ENCODE measurements at regions not wholly inside any gene's neighbourhood (a gene's known extent, or its start where the extent isn't known, plus 50 kb on each side); places are given as distances from the start of the nearest gene placed in this dataset.

GRCh38 chr22:22359465-22359864 is 114.9 kb downstream of the VPREB1 start:
- Histone ChIP-seq H3K27me3 (ENCODE audit: control insufficient read depth, insufficient read depth, low read length) (peaks cover 4% of the 10 kb centered on the region), H3K36me3 (ENCODE audit: control insufficient read depth, insufficient read depth, low read length) (no peaks in the 10 kb centered on the region), H3K4me1 (ENCODE audit: control insufficient read depth, insufficient read depth, low read length) (peaks cover 9% of the 10 kb centered on the region), H3K27ac (ENCODE audit: low read length) (no peak overlapping the region), H3K4me3 (ENCODE audit: low read length) (no peak overlapping the region), H3K9me3 (ENCODE audit: control insufficient read depth, insufficient read depth, low read length) (no peaks in the 10 kb centered on the region)
- 85% methylated on average over 2 of the region's 2 CpGs for WGBS (ENCODE audit: insufficient coverage)
- no peak for TF ChIP-seq CTCF (IDR thresholded peaks at IDR 0.05)
- Mint-ChIP-seq H3K27me3 (ENCODE audit: low read depth in 2 of 2) (peaks cover 26 to 28% of the 10 kb centered on the region in 2 donors), H3K9me3 (no peaks in the 10 kb centered on the region), H3K4me3 (no peak overlapping the region), H3K36me3 (no peaks in the 10 kb centered on the region), H3K27ac (no peak overlapping the region), H3K4me1 (peaks cover 5 to 6% of the 10 kb centered on the region in 2 donors)
- intact Hi-C loops (cut with micrococcal nuclease), result no loop called here
- ATAC-seq, result no peak
- DNase-seq, result no peak

GRCh38 chr22:22360014-22360413 is 115.4 kb downstream of the VPREB1 start:
- no peak for TF ChIP-seq CTCF (IDR thresholded peaks at IDR 0.05)
- H3K36me3 Mint-ChIP-seq, result no peaks in the 10 kb centered on the region
- Histone ChIP-seq H3K4me3 (ENCODE audit: low read length) (no peak overlapping the region), H3K36me3 (ENCODE audit: control insufficient read depth, insufficient read depth, low read length) (no peaks in the 10 kb centered on the region), H3K27ac (ENCODE audit: low read length) (no peak overlapping the region), H3K9me3 (ENCODE audit: control insufficient read depth, insufficient read depth, low read length) (no peaks in the 10 kb centered on the region), H3K4me1 (ENCODE audit: control insufficient read depth, insufficient read depth, low read length) (peaks cover 9% of the 10 kb centered on the region), H3K27me3 (ENCODE audit: control insufficient read depth, insufficient read depth, low read length) (peaks cover 4% of the 10 kb centered on the region)
- H3K9me3 Mint-ChIP-seq, result no peaks in the 10 kb centered on the region
- H3K4me3 Mint-ChIP-seq, result no peak overlapping the region
- no peak for DNase-seq
- H3K27me3 Mint-ChIP-seq (ENCODE audit: low read depth in 2 of 2), result peaks cover 20 to 24% of the 10 kb centered on the region in 2 donors
- ATAC-seq, result no peak
- 100% methylated on average over 1 of the region's 2 CpGs for WGBS (ENCODE audit: insufficient coverage)
- H3K4me1 Mint-ChIP-seq, result peaks cover 5 to 6% of the 10 kb centered on the region in 2 donors
- intact Hi-C loops (cut with micrococcal nuclease), result no loop called here
- no peak overlapping the region for H3K27ac Mint-ChIP-seq

- Mint-ChIP-seq H3K27me3 (ENCODE audit: low read depth in 2 of 2) (peaks cover 22 to 24% of the 10 kb centered on the region in 2 donors), H3K9me3 (no peaks in the 10 kb centered on the region), H3K36me3 (no peaks in the 10 kb centered on the region), H3K4me3 (no peak overlapping the region), H3K27ac (no peak overlapping the region), H3K4me1 (peaks cover 0 to under 1% of the 10 kb centered on the region in 2 donors)
- intact Hi-C loops (cut with micrococcal nuclease), result no loop called here
- Histone ChIP-seq H3K27ac (ENCODE audit: low read length) (no peak overlapping the region), H3K4me1 (ENCODE audit: control insufficient read depth, insufficient read depth, low read length) (peaks cover 2% of the 10 kb centered on the region), H3K4me3 (ENCODE audit: low read length) (no peak overlapping the region), H3K36me3 (ENCODE audit: control insufficient read depth, insufficient read depth, low read length) (no peaks in the 10 kb centered on the region), H3K27me3 (ENCODE audit: control insufficient read depth, insufficient read depth, low read length) (no peaks in the 10 kb centered on the region), H3K9me3 (ENCODE audit: control insufficient read depth, insufficient read depth, low read length) (no peaks in the 10 kb centered on the region)
- DNase-seq (no peak), ATAC-seq (no peak)
- TF ChIP-seq CTCF (IDR thresholded peaks at IDR 0.05), result no peak
These were observed 117.7 kb downstream of the VPREB1 start for GRCh38 chr22:22362311-22362710.

GRCh38 chr22:22362936-22363335 is 118.3 kb downstream of the VPREB1 start:
- Histone ChIP-seq H3K4me3 (ENCODE audit: low read length) (no peak overlapping the region), H3K4me1 (ENCODE audit: control insufficient read depth, insufficient read depth, low read length) (peaks cover 2% of the 10 kb centered on the region), H3K27me3 (ENCODE audit: control insufficient read depth, insufficient read depth, low read length) (no peaks in the 10 kb centered on the region), H3K36me3 (ENCODE audit: control insufficient read depth, insufficient read depth, low read length) (no peaks in the 10 kb centered on the region), H3K27ac (ENCODE audit: low read length) (no peak overlapping the region), H3K9me3 (ENCODE audit: control insufficient read depth, insufficient read depth, low read length) (no peaks in the 10 kb centered on the region)
- H3K9me3 Mint-ChIP-seq, result no peaks in the 10 kb centered on the region
- ATAC-seq (no peak), DNase-seq (no peak)
- TF ChIP-seq CTCF (IDR thresholded peaks at IDR 0.05), result no peak
- H3K4me1 Mint-ChIP-seq, result no peaks in the 10 kb centered on the region
- H3K27me3 Mint-ChIP-seq (ENCODE audit: low read depth in 2 of 2), result peaks cover 22 to 24% of the 10 kb centered on the region in 2 donors
- H3K4me3 Mint-ChIP-seq, result no peak overlapping the region
- no peak overlapping the region for H3K27ac Mint-ChIP-seq
- WGBS (ENCODE audit: insufficient coverage), result 27% methylated on average over 6 of the region's 6 CpGs
- H3K36me3 Mint-ChIP-seq, result no peaks in the 10 kb centered on the region
- intact Hi-C loops (cut with micrococcal nuclease), result no loop called here

All from natural killer cell (primary cell).